GM18511 (cell line): ENCODE measurements at regions not wholly inside any gene's neighbourhood (a gene's known extent, or its start where the extent isn't known, plus 50 kb on each side); places are given as distances from the start of the nearest gene placed in this dataset.

Source experiments
- ATAC-seq: cut with Tn5 transposase; IDR thresholded peaks from one replicate; pipeline ENCODE4 v1.9.1; 2021; ENCODE audit warnings: mild to moderate bottlenecking, moderate library complexity; ENCODE audit not compliant: unreplicated experiment

DNA sequence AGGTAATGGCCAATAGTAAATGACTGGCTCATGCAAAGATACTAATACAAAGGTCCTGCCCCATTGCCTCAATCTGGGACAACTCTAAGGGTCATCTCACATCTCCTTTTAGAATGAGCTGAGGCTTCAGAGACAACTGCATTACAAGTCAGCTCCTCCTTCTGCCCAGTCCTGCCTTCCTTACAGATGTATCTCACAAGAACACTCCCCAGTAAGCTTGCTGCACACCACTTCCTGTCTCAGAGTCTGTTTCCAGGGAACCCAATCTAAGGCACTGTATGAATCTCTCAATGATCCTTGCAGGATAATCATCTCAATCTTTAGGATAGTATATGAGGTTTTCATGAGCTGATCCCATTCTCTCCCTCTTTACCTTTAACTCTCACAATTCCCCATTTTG lies 57.8 kb upstream of the ZDHHC17 start:
- ATAC-seq: no peak

DNA sequence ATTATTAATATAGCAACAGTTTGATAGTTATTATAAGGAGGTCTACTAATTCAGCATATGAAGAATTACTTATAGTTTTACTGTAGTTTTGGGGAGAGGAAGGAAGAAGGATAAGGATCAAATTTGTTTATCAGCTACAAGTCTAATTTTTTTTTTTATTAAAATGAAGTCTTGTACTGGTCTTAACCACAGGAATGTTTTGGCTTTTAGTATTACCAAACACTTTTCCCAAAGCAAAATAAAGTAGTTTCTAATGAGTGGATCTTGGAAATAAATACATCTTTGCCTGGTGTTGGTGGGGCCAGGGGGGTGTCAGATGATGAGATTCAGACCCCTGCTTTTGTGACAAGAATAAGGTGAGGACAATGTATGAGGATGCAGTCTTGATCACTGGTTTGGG lies 57.2 kb upstream of the ZDHHC17 start:
- ATAC-seq: no peak

DNA sequence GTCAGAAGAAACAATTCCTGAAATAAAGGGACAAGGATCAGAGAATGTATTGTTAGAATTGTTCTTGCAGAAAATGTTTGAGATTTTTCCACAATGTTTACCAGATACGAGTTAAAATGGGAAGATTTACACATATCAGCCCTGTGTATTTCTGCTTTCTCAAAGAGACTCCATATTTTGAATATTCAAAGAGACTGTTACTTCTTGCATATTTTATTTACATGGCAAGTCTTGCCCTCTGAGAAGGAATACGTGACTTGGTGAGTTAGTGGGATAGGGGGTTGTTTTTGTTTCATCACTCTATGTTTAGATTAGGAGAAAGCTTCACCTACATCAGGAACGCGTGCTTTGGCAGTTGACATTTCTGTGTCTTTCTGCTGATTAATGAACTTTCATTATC lies 56.1 kb upstream of the ZDHHC17 start:
- no peak for ATAC-seq

DNA sequence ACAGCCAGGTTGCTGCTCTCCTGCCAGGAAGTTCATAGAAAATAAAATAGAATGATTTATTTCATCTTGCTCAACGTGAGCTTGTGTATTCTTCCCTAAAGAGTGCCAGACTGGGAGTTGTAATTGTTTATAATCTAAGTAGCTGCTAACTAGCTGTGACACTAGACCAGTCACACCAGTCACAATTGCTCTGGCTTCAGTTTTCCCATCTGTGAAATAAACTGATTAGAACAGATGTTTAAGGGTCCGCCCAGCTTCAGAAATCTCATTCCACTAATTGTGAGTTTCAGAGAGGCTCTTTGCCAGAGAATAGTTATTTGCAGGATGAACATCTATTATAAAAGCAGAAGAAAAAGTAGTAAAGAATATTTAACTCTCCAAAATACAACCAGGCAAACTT lies 55.6 kb upstream of the ZDHHC17 start:
- ATAC-seq: no peak

DNA sequence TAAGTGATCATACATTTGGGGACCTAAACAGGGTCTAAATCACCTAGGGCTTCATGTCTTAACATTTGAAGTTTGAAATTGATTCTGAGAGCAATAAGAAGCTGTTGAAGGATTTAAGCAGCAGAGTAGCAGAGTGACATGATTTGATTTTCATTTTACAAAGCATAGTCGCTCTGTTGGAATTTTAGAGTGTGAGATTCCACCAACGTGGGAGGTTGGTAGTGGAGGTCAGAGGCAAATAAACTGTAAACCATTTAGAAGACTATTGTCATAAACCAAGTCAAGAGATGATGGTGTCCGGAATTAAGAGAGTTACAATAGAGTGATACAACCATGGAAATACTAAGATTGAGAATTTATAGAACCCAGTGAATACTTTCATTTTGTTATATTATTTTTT lies 52.7 kb upstream of the ZDHHC17 start:
- ATAC-seq: no peak

DNA sequence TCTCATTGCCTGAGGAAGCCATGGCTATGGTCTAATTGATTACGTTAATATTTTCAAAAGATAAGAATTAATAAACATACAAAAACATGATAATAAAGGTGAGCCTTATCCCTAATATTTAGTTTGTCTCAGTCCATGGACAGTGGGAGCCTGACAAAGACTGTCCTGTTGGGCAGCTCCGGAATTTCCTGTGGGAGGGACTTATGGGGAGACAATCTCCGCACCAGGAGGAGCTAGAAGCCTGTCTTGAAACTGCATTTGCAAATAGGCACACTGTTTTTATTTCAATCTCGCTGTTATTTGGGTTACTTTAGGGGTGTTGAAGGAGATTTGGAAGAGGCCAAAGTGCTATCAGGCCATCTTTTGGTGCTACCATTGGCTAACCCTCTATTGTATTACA lies 50.8 kb upstream of the ZDHHC17 start:
- ATAC-seq: no peak

DNA sequence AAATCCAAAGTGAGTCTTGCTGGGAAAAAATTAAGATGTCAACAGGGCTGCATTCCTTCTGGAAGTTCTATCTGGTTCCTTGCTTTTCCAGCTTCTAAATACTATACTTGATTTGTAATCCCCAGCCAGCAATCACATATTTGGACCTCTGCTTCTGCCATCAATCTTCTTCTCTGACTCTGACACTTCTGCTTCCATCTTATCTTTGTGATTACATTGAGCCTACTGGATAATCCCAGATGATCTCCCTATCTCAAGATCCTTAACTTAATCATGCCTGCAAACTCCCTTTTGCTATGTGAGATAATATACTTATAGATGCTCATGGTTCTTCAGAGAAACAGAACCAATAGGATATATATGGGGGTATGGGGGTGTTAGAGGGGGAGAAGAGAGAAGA lies 49.9 kb upstream of the ZDHHC17 start:
- no peak for ATAC-seq
